Bronchial epithelial cell (primary cell): ENCODE measurements at regions not wholly inside any gene's neighbourhood (a gene's known extent, or its start where the extent isn't known, plus 50 kb on each side); places are given as distances from the start of the nearest gene placed in this dataset.
"Not testable (repeated sequence)": the region's sequence is repeated elsewhere in the genome, so short reads cannot be mapped to it uniquely, and the experiment has no call there.

Experiments
- DNase-seq: peaks from one replicate; pipeline ENCODE4 v3.0.0-alpha.2; 2010; ENCODE audit warnings: low read depth
- FAIRE-seq: peaks from 2 replicates; lab custom pipeline; 2011; peaks lifted over from hg19 to GRCh38; lab: Jason Lieb, UNC
- H3K27me3 ChIP-seq: 2 replicates; pipeline ENCODE4 v1.5.1; 2011; ENCODE audit warnings: low read length; ENCODE audit not compliant: control insufficient read depth, insufficient read depth
- H3K36me3 ChIP-seq: 2 replicates; pipeline ENCODE4 v1.5.1; 2011; ENCODE audit warnings: low read length; ENCODE audit not compliant: control insufficient read depth, insufficient read depth
- H3K4me3 ChIP-seq: 2 replicates; pipeline ENCODE4 v1.5.1; 2011; ENCODE audit warnings: mild to moderate bottlenecking, low read depth, low read length, control low read depth
- TF ChIP-seq, protein P1 (sequence below): IDR thresholded peaks from 2 replicates; pipeline ENCODE4 v1.5.1; 2011; ENCODE audit warnings: mild to moderate bottlenecking, moderate library complexity, low read length, control low read depth, inconsistent platforms; ENCODE audit not compliant: insufficient read depth, severe bottlenecking

DNA sequence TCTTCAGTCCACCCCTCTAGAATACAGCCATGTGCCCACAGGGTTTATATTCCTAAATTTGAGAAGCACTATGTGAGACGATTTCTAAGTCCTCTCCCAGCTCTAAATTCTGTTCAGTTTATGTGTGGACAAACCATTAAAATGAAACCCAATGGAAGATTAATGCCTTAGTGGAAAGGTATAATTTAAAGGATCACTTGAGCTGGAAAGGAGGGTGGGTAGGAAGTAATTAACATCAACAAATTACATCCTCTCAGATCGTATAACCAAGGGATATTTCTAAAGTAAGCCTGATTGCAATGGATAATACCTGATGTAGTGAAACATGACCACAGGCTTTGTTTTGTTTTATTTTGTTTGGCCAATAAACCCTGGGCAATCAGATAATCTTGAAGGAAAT is 511.0 kb upstream of the COBL start:
- H3K27me3 ChIP-seq = no peaks in the 10 kb centered on the region
- FAIRE-seq (no peak), DNase-seq (no peak)
- H3K36me3 ChIP-seq = no peaks in the 10 kb centered on the region
- TF ChIP-seq, protein P1, sequence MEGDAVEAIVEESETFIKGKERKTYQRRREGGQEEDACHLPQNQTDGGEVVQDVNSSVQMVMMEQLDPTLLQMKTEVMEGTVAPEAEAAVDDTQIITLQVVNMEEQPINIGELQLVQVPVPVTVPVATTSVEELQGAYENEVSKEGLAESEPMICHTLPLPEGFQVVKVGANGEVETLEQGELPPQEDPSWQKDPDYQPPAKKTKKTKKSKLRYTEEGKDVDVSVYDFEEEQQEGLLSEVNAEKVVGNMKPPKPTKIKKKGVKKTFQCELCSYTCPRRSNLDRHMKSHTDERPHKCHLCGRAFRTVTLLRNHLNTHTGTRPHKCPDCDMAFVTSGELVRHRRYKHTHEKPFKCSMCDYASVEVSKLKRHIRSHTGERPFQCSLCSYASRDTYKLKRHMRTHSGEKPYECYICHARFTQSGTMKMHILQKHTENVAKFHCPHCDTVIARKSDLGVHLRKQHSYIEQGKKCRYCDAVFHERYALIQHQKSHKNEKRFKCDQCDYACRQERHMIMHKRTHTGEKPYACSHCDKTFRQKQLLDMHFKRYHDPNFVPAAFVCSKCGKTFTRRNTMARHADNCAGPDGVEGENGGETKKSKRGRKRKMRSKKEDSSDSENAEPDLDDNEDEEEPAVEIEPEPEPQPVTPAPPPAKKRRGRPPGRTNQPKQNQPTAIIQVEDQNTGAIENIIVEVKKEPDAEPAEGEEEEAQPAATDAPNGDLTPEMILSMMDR = no peak
- H3K4me3 ChIP-seq = no peak overlapping the region

DNA sequence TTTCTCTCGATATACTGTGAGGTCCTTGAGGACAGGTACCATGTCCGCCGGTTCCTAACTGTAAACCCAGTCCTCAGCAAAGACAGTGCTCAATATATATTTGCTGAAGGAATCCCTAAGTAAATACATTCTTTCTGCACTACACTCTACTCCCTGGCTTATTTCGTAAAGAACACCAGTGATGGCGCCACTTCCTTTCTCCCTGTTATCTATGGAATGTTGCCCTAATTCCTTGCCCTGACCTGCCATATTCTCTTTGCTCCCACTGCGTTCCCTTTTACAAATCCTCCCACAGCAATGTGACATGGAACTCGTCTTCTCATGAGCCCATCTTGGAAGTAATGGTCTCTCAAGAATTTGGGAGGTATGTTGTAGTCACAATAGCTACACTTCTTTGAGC is 507.4 kb upstream of the COBL start:
- no peak for DNase-seq
- Histone ChIP-seq H3K36me3 (no peaks in the 10 kb centered on the region), H3K4me3 (no peak overlapping the region), H3K27me3 (no peaks in the 10 kb centered on the region)
- no peak for FAIRE-seq
- TF ChIP-seq, protein P1 = no peak

DNA sequence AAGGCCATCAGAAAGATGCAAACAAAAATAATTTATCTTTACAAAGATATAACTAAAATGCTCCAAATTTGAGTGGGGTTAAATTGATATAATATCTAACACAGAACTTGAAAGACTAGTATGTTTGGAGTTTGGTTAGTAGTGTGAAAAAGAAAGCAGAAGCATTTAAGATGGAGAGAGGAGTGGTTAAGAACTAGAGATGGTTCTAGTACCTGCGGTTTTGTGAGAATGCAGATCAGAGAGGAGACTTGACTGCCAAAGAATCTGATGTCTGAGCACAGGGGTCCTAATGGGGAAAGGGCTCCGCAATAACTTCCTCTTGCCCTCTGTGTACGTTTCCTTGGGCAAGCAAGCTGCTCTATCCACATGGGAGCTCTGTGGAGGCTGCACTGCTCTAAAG is 506.8 kb upstream of the COBL start:
- Histone ChIP-seq H3K36me3 (no peaks in the 10 kb centered on the region), H3K4me3 (no peak overlapping the region), H3K27me3 (no peaks in the 10 kb centered on the region)
- DNase-seq (no peak), FAIRE-seq (no peak)
- TF ChIP-seq, protein P1 = no peak

DNA sequence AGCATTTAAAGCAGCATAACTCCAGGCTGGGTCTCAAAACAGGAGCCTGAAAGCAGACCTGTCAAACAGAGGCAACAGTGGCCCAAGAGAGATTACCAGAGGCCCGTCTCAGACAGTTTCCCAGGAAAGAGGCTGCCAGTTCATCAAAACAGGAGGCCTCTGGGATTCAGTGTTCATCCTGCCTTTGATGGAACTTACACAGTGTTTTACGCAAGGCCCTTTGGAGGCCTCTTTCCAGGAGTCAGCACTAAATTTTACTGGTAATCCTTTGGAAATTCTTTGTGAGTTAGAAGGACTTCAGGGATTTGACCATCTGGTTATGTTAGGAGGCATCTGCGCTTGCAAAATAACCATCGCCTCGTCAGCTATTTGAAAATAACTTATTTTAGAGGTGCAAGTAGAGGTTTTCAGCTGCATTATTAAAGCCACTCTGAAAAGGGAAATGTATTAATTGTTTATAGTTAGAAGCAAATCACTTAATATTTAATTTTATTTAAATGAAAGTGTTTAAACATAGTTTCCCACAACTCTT is 501.2 kb upstream of the COBL start:
- DNase-seq (no peak), FAIRE-seq (no peak)
- Histone ChIP-seq H3K36me3 (no peaks in the 10 kb centered on the region), H3K4me3 (no peak overlapping the region), H3K27me3 (no peaks in the 10 kb centered on the region)
- TF ChIP-seq, protein P1 = no peak

DNA sequence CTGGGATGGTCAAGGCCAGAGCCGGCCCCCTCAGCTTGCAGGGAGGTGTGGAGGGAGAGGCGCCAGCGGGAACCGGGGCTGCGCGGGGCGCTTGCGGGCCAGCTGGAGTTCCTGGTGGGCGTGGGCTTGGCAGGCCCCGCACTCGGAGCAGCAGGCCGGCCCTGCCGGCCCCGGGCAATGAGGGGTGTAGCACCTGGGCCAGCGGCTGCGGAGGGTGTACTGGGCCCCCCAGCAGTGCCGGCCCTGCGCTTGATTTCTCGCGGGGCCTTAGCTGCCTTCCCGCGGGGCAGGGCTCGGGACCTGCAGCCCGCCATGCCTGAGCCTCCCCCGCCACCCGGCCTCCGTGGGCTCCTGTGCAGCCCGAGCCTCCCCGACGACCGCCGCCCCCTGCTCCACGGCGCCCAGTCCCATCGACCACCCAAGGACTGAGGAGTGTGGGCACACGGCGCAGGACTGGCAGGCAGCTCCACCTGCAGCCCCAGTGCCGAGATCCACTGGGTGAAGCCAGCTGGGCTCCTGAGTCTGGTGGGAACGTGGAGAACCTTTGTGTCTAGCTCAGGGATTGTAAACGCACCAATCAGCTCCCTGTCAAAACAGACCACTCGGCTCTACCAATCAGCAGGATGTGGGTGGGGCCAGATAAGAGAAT is 489.3 kb upstream of the COBL start:
- not testable (repeated sequence) for H3K4me3 ChIP-seq, H3K36me3 ChIP-seq, DNase-seq, H3K27me3 ChIP-seq, FAIRE-seq

DNA sequence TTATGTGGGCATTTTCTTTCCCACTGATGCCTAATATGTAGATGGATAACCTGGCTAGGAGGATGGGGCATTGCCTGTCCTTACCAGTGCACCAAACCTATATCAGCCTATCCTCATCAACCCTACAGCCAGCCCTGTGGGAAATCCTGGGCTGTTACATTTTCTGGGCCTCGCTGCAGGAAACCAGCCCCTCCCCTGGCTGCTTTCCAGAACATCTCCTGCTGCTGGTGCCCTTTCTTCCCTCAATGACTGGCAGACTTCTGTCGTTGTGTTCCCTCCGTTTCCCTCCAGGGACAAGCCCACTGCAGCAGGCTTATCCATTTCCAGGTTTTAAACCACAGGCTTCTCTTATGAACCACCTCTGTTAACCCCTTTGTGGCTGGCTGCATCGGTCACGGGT is 486.1 kb upstream of the COBL start:
- DNase-seq = no peak
- no peak overlapping the region for H3K4me3 ChIP-seq
- FAIRE-seq = no peak
- TF ChIP-seq, protein P1 = no peak
- no peaks in the 10 kb centered on the region for H3K27me3 ChIP-seq
- H3K36me3 ChIP-seq = no peaks in the 10 kb centered on the region
